Panc1 (cell line): ENCODE measurements at regions not wholly inside any gene's neighbourhood (a gene's known extent, or its start where the extent isn't known, plus 50 kb on each side); places are given as distances from the start of the nearest gene placed in this dataset.

Experiments used
- ATAC-seq: fragments of 200-7000 bp; cut with Tn5 transposase; 2 replicates; pipeline ENCODE4 v1.9.1; 2020; ENCODE audit warnings: mild to moderate bottlenecking, moderate library complexity
- BruUV-seq: library from RNA; stranded (reverse); fragments of 400-500 nt; replicated peaks from 2 replicates; lab custom pipeline; 2021; lab: Mats Ljungman, UMichigan
- CTCF ChIA-PET: fragments of 300-600 bp; sonication (Branson Sonifier 250); formaldehyde crosslinking; loops from one replicate; lab custom pipeline; 2022; ENCODE audit warnings: antibody characterized with exemption; lab: Charles Lee
- POLR2A ChIA-PET: fragments of 300-600 bp; sonication (Branson Sonifier 250); formaldehyde crosslinking; loops from one replicate; lab custom pipeline; 2022; ENCODE audit warnings: antibody characterized with exemption; lab: Charles Lee
- DNase-seq: peaks from one replicate; pipeline ENCODE4 v3.0.0-alpha.2; 2010; ENCODE audit warnings: low read depth, low spot score
- H3K27ac ChIP-seq: 2 replicates; pipeline ENCODE4 v1.5.1; 2011; ENCODE audit warnings: mild to moderate bottlenecking, low read length, inconsistent platforms
- H3K27me3 ChIP-seq: fragments of 200-500 bp; sonication (Bioruptor generic); 2 replicates; pipeline ENCODE4 v1.6.0; 2014; ENCODE audit warnings: low read length, inconsistent platforms; ENCODE audit not compliant: control insufficient read depth, insufficient read depth
- H3K36me3 ChIP-seq: fragments of 200-500 bp; sonication (Bioruptor generic); 2 replicates; pipeline ENCODE4 v1.5.1; 2014; ENCODE audit warnings: inconsistent platforms, mild to moderate bottlenecking, low read length, moderate library complexity; ENCODE audit not compliant: control insufficient read depth, insufficient read depth
- H3K4me1 ChIP-seq: 2 replicates; pipeline ENCODE4 v1.5.1; 2011; ENCODE audit warnings: inconsistent platforms, mild to moderate bottlenecking, low read length, moderate library complexity; ENCODE audit not compliant: control insufficient read depth, insufficient read depth
- H3K4me3 ChIP-seq, 2 experiments: 2 replicates each; pipeline ENCODE4 v1.5.1; 2011 to 2012; ENCODE audit warnings: low read depth in 2 of 2, low read length in 2 of 2, mild to moderate bottlenecking in 2 of 2, inconsistent platforms in 1 of 2, moderate library complexity in 1 of 2
- H3K9me3 ChIP-seq: fragments of 200-500 bp; sonication (Bioruptor generic); 2 replicates; pipeline ENCODE4 v1.5.1; 2014; ENCODE audit warnings: low read depth, mild to moderate bottlenecking, inconsistent platforms, low read length, moderate library complexity; ENCODE audit not compliant: control insufficient read depth, insufficient read depth
- POLR2AphosphoS5 ChIP-seq: IDR thresholded peaks from 2 replicates; pipeline ENCODE4 v1.6.1; 2012; ENCODE audit warnings: mild to moderate bottlenecking, low read depth, low read length, moderate library complexity
- SIN3A ChIP-seq: IDR thresholded peaks from 2 replicates; pipeline ENCODE4 v1.6.1; 2012; ENCODE audit warnings: low read depth, mild to moderate bottlenecking, low read length, moderate library complexity, borderline replicate concordance; ENCODE audit not compliant: insufficient read depth
- TCF7L2 ChIP-seq: IDR thresholded peaks from 2 replicates; pipeline ENCODE4 v1.6.1; 2011; ENCODE audit warnings: mild to moderate bottlenecking, low read depth, low read length, inconsistent platforms
- in situ Hi-C: cut with HindIII; loops from 2 replicates; pipeline ENCODE4 v1.10.0; 2016; ENCODE audit warnings: low sequenced_read_pairs, low pct_unique_long_range_greater_than_20kb
- intact Hi-C: fragments of 100-400 bp; cut with micrococcal nuclease; formaldehyde crosslinking; loops from one replicate; pipeline ENCODE4 v1.10.0; 2022; ENCODE audit not compliant: unreplicated experiment
- TF ChIP-seq, protein P1 (sequence below): fragments of 450-650 bp; IDR thresholded peaks from 2 replicates; pipeline ENCODE4 v1.5.1; 2017; ENCODE audit warnings: mild to moderate bottlenecking
- TF ChIP-seq, protein P2 (sequence below), 2 experiments: IDR thresholded peaks; 2 replicates each; pipeline ENCODE4 v1.6.1; 2011 to 2012; ENCODE audit warnings: low read depth in 2 of 2, control low read depth in 1 of 2, low read length in 1 of 2, mild to moderate bottlenecking in 1 of 2, moderate library complexity in 1 of 2; ENCODE audit not compliant: insufficient read depth in 1 of 2

DNA sequence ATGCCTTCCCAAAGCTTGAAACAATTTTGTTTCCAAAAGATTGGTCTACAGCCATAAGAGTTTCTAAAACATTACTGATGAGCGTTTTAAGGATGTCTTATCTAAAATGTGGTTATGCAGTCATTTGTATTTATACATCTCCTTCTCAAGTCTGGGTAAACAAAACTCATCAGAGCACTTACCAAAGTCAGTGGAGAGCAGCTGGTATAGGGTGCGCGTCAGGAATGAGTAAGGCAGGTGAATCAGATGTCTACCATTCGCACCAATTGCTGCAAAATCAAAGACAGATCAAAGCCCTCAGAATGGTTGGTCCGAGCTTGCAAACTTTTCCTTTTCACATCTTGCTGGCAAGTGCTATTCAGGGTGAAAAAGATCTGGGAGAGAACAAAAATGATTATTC lies 65.6 kb upstream of the FAM171A1 start:
- intact Hi-C loops, result no loop called here
- in situ Hi-C loops, result no loop called here

DNA sequence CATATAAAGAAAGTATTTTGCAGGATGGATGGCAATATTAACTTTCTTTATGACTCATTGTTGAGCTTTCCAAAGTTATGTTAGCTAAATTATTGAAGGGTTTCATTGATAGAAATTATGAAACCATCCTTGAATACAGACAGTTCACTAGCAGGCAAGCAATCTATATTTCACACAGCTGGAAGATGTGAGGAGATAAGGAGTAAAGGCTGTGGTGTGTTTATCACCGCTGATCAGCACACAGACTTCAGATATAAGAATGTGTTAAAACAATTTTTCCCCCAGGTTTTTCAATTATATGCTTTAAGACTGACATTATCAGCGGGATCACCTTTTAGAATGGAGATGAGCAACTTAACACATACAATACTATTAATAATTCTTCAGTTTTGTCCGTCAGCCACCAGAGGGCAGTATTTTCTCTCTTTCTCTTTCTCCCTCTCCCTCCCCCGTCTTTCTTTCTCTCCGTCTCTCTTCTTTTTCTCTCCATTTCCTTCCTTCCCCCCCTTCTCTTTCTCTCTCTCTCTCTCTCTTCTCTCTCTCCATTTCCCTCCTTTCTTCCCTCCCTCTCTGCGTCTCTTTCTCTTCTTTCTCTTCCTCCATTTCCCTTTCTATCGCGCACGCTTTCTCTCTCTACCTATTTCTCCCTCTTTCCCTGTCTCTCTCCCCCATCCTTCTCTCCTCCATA lies 62.9 kb upstream of the FAM171A1 start:
- H3K36me3 ChIP-seq, result no peaks in the 10 kb centered on the region
- ChIA-PET POLR2A (no interaction called here), CTCF (no interaction called here)
- in situ Hi-C loops, result no loop called here
- H3K27ac ChIP-seq, result no peak overlapping the region
- no peaks in the 10 kb centered on the region for H3K9me3 ChIP-seq
- TF ChIP-seq SIN3A, result no peak
- TF ChIP-seq, protein P1, sequence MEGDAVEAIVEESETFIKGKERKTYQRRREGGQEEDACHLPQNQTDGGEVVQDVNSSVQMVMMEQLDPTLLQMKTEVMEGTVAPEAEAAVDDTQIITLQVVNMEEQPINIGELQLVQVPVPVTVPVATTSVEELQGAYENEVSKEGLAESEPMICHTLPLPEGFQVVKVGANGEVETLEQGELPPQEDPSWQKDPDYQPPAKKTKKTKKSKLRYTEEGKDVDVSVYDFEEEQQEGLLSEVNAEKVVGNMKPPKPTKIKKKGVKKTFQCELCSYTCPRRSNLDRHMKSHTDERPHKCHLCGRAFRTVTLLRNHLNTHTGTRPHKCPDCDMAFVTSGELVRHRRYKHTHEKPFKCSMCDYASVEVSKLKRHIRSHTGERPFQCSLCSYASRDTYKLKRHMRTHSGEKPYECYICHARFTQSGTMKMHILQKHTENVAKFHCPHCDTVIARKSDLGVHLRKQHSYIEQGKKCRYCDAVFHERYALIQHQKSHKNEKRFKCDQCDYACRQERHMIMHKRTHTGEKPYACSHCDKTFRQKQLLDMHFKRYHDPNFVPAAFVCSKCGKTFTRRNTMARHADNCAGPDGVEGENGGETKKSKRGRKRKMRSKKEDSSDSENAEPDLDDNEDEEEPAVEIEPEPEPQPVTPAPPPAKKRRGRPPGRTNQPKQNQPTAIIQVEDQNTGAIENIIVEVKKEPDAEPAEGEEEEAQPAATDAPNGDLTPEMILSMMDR, result peak; percentile 63; the same call in 1 of the 2 replicates
- TF ChIP-seq TCF7L2, result no peak
- TF ChIP-seq, protein P2, sequence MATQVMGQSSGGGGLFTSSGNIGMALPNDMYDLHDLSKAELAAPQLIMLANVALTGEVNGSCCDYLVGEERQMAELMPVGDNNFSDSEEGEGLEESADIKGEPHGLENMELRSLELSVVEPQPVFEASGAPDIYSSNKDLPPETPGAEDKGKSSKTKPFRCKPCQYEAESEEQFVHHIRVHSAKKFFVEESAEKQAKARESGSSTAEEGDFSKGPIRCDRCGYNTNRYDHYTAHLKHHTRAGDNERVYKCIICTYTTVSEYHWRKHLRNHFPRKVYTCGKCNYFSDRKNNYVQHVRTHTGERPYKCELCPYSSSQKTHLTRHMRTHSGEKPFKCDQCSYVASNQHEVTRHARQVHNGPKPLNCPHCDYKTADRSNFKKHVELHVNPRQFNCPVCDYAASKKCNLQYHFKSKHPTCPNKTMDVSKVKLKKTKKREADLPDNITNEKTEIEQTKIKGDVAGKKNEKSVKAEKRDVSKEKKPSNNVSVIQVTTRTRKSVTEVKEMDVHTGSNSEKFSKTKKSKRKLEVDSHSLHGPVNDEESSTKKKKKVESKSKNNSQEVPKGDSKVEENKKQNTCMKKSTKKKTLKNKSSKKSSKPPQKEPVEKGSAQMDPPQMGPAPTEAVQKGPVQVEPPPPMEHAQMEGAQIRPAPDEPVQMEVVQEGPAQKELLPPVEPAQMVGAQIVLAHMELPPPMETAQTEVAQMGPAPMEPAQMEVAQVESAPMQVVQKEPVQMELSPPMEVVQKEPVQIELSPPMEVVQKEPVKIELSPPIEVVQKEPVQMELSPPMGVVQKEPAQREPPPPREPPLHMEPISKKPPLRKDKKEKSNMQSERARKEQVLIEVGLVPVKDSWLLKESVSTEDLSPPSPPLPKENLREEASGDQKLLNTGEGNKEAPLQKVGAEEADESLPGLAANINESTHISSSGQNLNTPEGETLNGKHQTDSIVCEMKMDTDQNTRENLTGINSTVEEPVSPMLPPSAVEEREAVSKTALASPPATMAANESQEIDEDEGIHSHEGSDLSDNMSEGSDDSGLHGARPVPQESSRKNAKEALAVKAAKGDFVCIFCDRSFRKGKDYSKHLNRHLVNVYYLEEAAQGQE (IDR thresholded peaks at IDR 0.05; ENCODE audit: insufficient read depth in 1 of 2, low read depth in 2 of 2, low read length in 1 of 2), result no peak
- TF ChIP-seq POLR2AphosphoS5, result no peak
- no peak for DNase-seq
- H3K27me3 ChIP-seq, result no peaks in the 10 kb centered on the region
- intact Hi-C loops, result loop anchor here (1.0 kb wide), 1 partner anchor 291 kb away; no protein-coding TSS in a partner anchor
- no TSS peak for BruUV-seq
- H3K4me3 ChIP-seq, result peak overlapping the region; percentile 9 to 27; a peak in 1 of 4 replicates
- ATAC-seq, result peak; percentile 76
- H3K4me1 ChIP-seq, result no peaks in the 10 kb centered on the region

More for the DNA sequence above, 65.6 kb upstream of the FAM171A1 start:
- Histone ChIP-seq H3K4me3 (no peak overlapping the region), H3K9me3 (no peaks in the 10 kb centered on the region), H3K36me3 (no peaks in the 10 kb centered on the region), H3K4me1 (no peaks in the 10 kb centered on the region), H3K27ac (no peak overlapping the region), H3K27me3 (no peaks in the 10 kb centered on the region)
- ATAC-seq (no peak), DNase-seq (no peak)
- TF ChIP-seq, protein P1, result no peak
- no peak for TF ChIP-seq TCF7L2
- no peak for TF ChIP-seq SIN3A
- TF ChIP-seq POLR2AphosphoS5, result no peak
- TF ChIP-seq, protein P2 (IDR thresholded peaks at IDR 0.05; ENCODE audit: insufficient read depth in 1 of 2, low read depth in 2 of 2, low read length in 1 of 2), result no peak
- BruUV-seq, result no TSS peak
- ChIA-PET CTCF (no interaction called here), POLR2A (no interaction called here)
